B cell (primary cell): ENCODE measurements at regions not wholly inside any gene's neighbourhood (a gene's known extent, or its start where the extent isn't known, plus 50 kb on each side); places are given as distances from the start of the nearest gene placed in this dataset.

ENCODE experiments used
- ATAC-seq: fragments of 200-7000 bp; cut with Tn5 transposase; one replicate; pipeline ENCODE4 v1.10.0; 2021; ENCODE audit warnings: low read depth, mild to moderate bottlenecking, moderate number of reproducible peaks, moderate library complexity
- CTCF ChIA-PET: fragments of 350-600 bp; sonication (Branson Sonifier 250); formaldehyde crosslinking; loops from one replicate; lab custom pipeline; 2021; ENCODE audit warnings: antibody characterized with exemption, inconsistent platforms; lab: Charles Lee
- POLR2A ChIA-PET: fragments of 350-600 bp; sonication (Branson Sonifier 250); formaldehyde crosslinking; loops from one replicate; lab custom pipeline; 2021; ENCODE audit warnings: antibody characterized with exemption; lab: Charles Lee
- DNase-seq: peaks from one replicate; pipeline ENCODE4 v3.0.0; 2013
- H2AFZ ChIP-seq: 2 replicates; pipeline ENCODE4 v1.6.1; 2012; ENCODE audit warnings: mild to moderate bottlenecking, low read depth, low read length; ENCODE audit not compliant: insufficient read depth, poor library complexity, severe bottlenecking
- H3K27ac ChIP-seq, 2 donors: 1 replicate in 1 of 2; 2 replicates in 1 of 2; pipeline ENCODE4 v1.5.1; 2012 to 2013; ENCODE audit warnings: low read length in 2 of 2, mild to moderate bottlenecking in 2 of 2, moderate library complexity in 1 of 2
- H3K27me3 ChIP-seq, 4 experiments: fragments of 200-600 bp in 1 of 4; sonication (generic) in 1 of 4; replicated peaks in 1 of 4; 1 replicate in 2 of 4; 2 replicates in 2 of 4; pipeline versions ENCODE4 v1.6.1 to v1.7.0; 2013 to 2016; ENCODE audit warnings: low read length in 3 of 4, mild to moderate bottlenecking in 2 of 4, mixed read lengths in 1 of 4, moderate library complexity in 1 of 4; ENCODE audit not compliant: insufficient read depth in 4 of 4, control insufficient read depth in 3 of 4; ENCODE audit errors: control extremely low read depth in 1 of 4
- H3K36me3 ChIP-seq, 2 experiments: replicated peaks in 1 of 2; 1 replicate in 1 of 2; 2 replicates in 1 of 2; pipeline versions ENCODE4 v1.6.1 to v1.7.1; 2013; ENCODE audit warnings: low read length in 1 of 2; ENCODE audit not compliant: insufficient read depth in 2 of 2, control insufficient read depth in 1 of 2; ENCODE audit errors: control extremely low read depth in 1 of 2, extremely low read depth in 1 of 2
- H3K4me1 ChIP-seq, 2 donors: fragments of 200-600 bp in 1 of 2; sonication (generic) in 1 of 2; 1 replicate in 1 of 2; 2 replicates in 1 of 2; pipeline versions ENCODE4 v1.5.1 to v1.6.1; 2013 to 2017; ENCODE audit warnings: low read length in 2 of 2; ENCODE audit not compliant: control insufficient read depth in 2 of 2, insufficient read depth in 2 of 2
- H3K4me2 ChIP-seq: replicated peaks from 2 replicates; pipeline ENCODE3; 2012; ENCODE audit warnings: mild to moderate bottlenecking, low read depth, low read length; ENCODE audit not compliant: poor library complexity, severe bottlenecking
- H3K4me3 ChIP-seq, 5 experiments: fragments of 200-600 bp in 1 of 5; sonication (generic) in 1 of 5; 1 replicate in 3 of 5; 2 replicates in 2 of 5; pipeline versions ENCODE4 v1.5.1 to v1.7.0; 2011 to 2016; ENCODE audit warnings: low read length in 4 of 5, mild to moderate bottlenecking in 4 of 5, low read depth in 2 of 5, control low read depth in 1 of 5, moderate library complexity in 1 of 5; ENCODE audit not compliant: insufficient read depth in 1 of 5; ENCODE audit errors: control extremely low read depth in 1 of 5, extremely low read depth in 1 of 5
- H3K79me2 ChIP-seq: fragments of 200-600 bp; sonication (generic); one replicate; pipeline ENCODE4 v1.6.0; 2016; ENCODE audit warnings: low read length; ENCODE audit not compliant: control insufficient read depth, insufficient read depth
- H3K9ac ChIP-seq: fragments of 200-600 bp; sonication (generic); 2 replicates; pipeline ENCODE4 v1.6.1; 2017; ENCODE audit warnings: mild to moderate bottlenecking, low read length, moderate library complexity
- H3K9me3 ChIP-seq, 3 donors: one replicate each; pipeline versions ENCODE4 v1.6.1 to v1.7.1; 2013; ENCODE audit warnings: low read length in 2 of 3; ENCODE audit not compliant: control insufficient read depth in 2 of 3, insufficient read depth in 1 of 3; ENCODE audit errors: control extremely low read depth in 1 of 3
- H4K20me1 ChIP-seq: 2 replicates; pipeline ENCODE4 v1.6.0; 2012; ENCODE audit warnings: mild to moderate bottlenecking, low read length; ENCODE audit not compliant: insufficient read depth, control insufficient read depth, poor library complexity, severe bottlenecking
- H3K27ac Mint-ChIP-seq: one replicate; pipeline ENCODE4 v1.8.0; 2021; ENCODE audit warnings: mixed read lengths
- H3K27me3 Mint-ChIP-seq: one replicate; pipeline ENCODE4 v1.8.0; 2021; ENCODE audit warnings: mixed read lengths
- H3K4me1 Mint-ChIP-seq: one replicate; pipeline ENCODE4 v1.8.0; 2021; ENCODE audit warnings: mixed read lengths
- H3K4me3 Mint-ChIP-seq: one replicate; pipeline ENCODE4 v1.8.0; 2021; ENCODE audit warnings: mixed read lengths
- H3K9me3 Mint-ChIP-seq: one replicate; pipeline ENCODE4 v1.8.0; 2022; ENCODE audit warnings: mixed read lengths; ENCODE audit not compliant: insufficient read depth
- CTCF ChIP-seq: fragments of 200-600 bp; IDR thresholded peaks from one replicate; pipeline ENCODE4 v1.8.0; 2022; ENCODE audit warnings: antibody characterized with exemption, mild to moderate bottlenecking
- EZH2 ChIP-seq: IDR thresholded peaks from 2 replicates; pipeline ENCODE4 v1.6.1; 2012; ENCODE audit warnings: borderline replicate concordance, low read depth, mild to moderate bottlenecking, moderate library complexity, low read length; ENCODE audit not compliant: insufficient read depth, poor library complexity, severe bottlenecking
- WGBS: methylation state at CpG from one replicate; pipeline ENCODE4 v1.1.5; 2013; ENCODE audit warnings: missing lambda C conversion rate; ENCODE audit not compliant: insufficient coverage; 5-methylcytosine and 5-hydroxymethylcytosine counted together
- intact Hi-C: fragments of 100-400 bp; cut with micrococcal nuclease; formaldehyde crosslinking; loops from one replicate; pipeline ENCODE4 v1.10.0; 2022

GRCh38 chr1:208332036-208332773 is 88.0 kb upstream of the PLXNA2 start:
- no peaks in the 10 kb centered on the region for H3K36me3 ChIP-seq
- no peak overlapping the region for H2AFZ ChIP-seq
- H3K4me3 ChIP-seq, result no peak overlapping the region
- Mint-ChIP-seq H3K4me3 (no peak overlapping the region), H3K9me3 (no peaks in the 10 kb centered on the region), H3K27me3 (peaks cover 35% of the 10 kb centered on the region), H3K4me1 (no peaks in the 10 kb centered on the region), H3K27ac (no peak overlapping the region)
- CTCF ChIA-PET, result no interaction called here
- DNase-seq, result no peak
- POLR2A ChIA-PET, result no interaction called here
- no peak overlapping the region for H3K9ac ChIP-seq
- TF ChIP-seq EZH2 (no peak), CTCF (no peak)
- H3K4me1 ChIP-seq, result no peaks in the 10 kb centered on the region
- no peaks in the 10 kb centered on the region for H3K9me3 ChIP-seq
- H3K27me3 ChIP-seq, result peaks cover 0 to 6% (median 0%) of the 10 kb centered on the region in 4 experiments
- no peaks in the 10 kb centered on the region for H4K20me1 ChIP-seq
- intact Hi-C loops, result no loop called here
- H3K27ac ChIP-seq, result no peak overlapping the region
- no peak overlapping the region for H3K4me2 ChIP-seq
- no peaks in the 10 kb centered on the region for H3K79me2 ChIP-seq
- WGBS, result 87% methylated on average over 5 of the region's 6 CpGs
- no peak for ATAC-seq

- ChIA-PET POLR2A (no interaction called here), CTCF (no interaction called here)
- Histone ChIP-seq H3K4me1 (no peaks in the 10 kb centered on the region), H3K27me3 (peaks cover 0 to 5% (median under 1%) of the 10 kb centered on the region in 4 experiments), H3K4me3 (no peak overlapping the region), H3K4me2 (no peak overlapping the region), H3K79me2 (no peaks in the 10 kb centered on the region), H4K20me1 (no peaks in the 10 kb centered on the region), H3K27ac (no peak overlapping the region), H3K9ac (no peak overlapping the region), H3K9me3 (no peaks in the 10 kb centered on the region), H2AFZ (no peak overlapping the region), H3K36me3 (no peaks in the 10 kb centered on the region)
- WGBS, result no CpG with 5 or more reads among the region's 1 CpG
- Mint-ChIP-seq H3K27ac (no peak overlapping the region), H3K4me1 (no peaks in the 10 kb centered on the region), H3K4me3 (no peak overlapping the region), H3K9me3 (no peaks in the 10 kb centered on the region), H3K27me3 (peaks cover 37% of the 10 kb centered on the region)
- ATAC-seq (no peak), DNase-seq (no peak)
- intact Hi-C loops, result no loop called here
- TF ChIP-seq EZH2 (no peak), CTCF (no peak)
Observed at GRCh38 chr1:208332774-208333126, 88.6 kb upstream of the PLXNA2 start.
